T-helper 2 cell (primary cell): ENCODE measurements at regions not wholly inside any gene's neighbourhood (a gene's known extent, or its start where the extent isn't known, plus 50 kb on each side); places are given as distances from the start of the nearest gene placed in this dataset.
"Not testable (repeated sequence)": the region's sequence is repeated elsewhere in the genome, so short reads cannot be mapped to it uniquely, and the experiment has no call there.

Source experiments
- DNase-seq, 5 experiments: peaks; one replicate each; pipeline versions ENCODE4 v3.0.0 to v3.0.0-alpha.2; 2012 to 2022

GRCh38 chr10:30531751-30532530 lies 97.6 kb downstream of the LYZL2 start:
- DNase-seq, result peak in 1 of 5 experiments; percentile 37

GRCh38 chr10:30529373-30529998 lies 95.5 kb downstream of the MAP3K8 start:
- DNase-seq, result peak; percentile 34 to 96 (median 64)

- DNase-seq, result no peak
These were observed 94.4 kb downstream of the MAP3K8 start for GRCh38 chr10:30528429-30528786.

- peak in 2 of 5 experiments; percentile 40 to 47 for DNase-seq
These were observed 93.8 kb downstream of the MAP3K8 start for GRCh38 chr10:30527623-30528428.

GRCh38 chr10:30522661-30523078 lies 88.7 kb downstream of the MAP3K8 start:
- not testable (repeated sequence) for DNase-seq

- no peak for DNase-seq
These were observed 84.9 kb downstream of the MAP3K8 start for GRCh38 chr10:30518907-30519306.
